GM23248 (cell line): ENCODE measurements at regions not wholly inside any gene's neighbourhood (a gene's known extent, or its start where the extent isn't known, plus 50 kb on each side); places are given as distances from the start of the nearest gene placed in this dataset.

ENCODE experiments used
- DNase-seq: peaks from one replicate; pipeline ENCODE4 v3.0.0-alpha.2; 2015
- H2AFZ ChIP-seq: fragments of 200-600 bp; sonication (generic); 2 replicates; pipeline ENCODE4 v1.6.1; 2016; ENCODE audit warnings: antibody characterized with exemption
- H3F3A ChIP-seq: fragments of 200-600 bp; sonication (generic); 2 replicates; pipeline ENCODE4 v1.6.1; 2016; ENCODE audit warnings: mild to moderate bottlenecking, antibody characterized with exemption, mixed run types; ENCODE audit not compliant: insufficient read depth
- H3K27ac ChIP-seq: fragments of 200-600 bp; sonication (generic); 2 replicates; pipeline ENCODE4 v1.5.1; 2016; ENCODE audit warnings: mild to moderate bottlenecking
- H3K27me3 ChIP-seq: fragments of 200-600 bp; sonication (generic); replicated peaks from 2 replicates; pipeline ENCODE4 v1.6.1; 2016; ENCODE audit warnings: mild to moderate bottlenecking; ENCODE audit not compliant: insufficient read depth
- H3K36me3 ChIP-seq: fragments of 200-600 bp; sonication (generic); 2 replicates; pipeline ENCODE4 v1.6.1; 2016; ENCODE audit warnings: low read depth, mild to moderate bottlenecking
- H3K4me1 ChIP-seq: fragments of 200-600 bp; sonication (generic); 2 replicates; pipeline ENCODE4 v1.6.1; 2016; ENCODE audit warnings: mild to moderate bottlenecking; ENCODE audit not compliant: insufficient read depth
- H3K4me2 ChIP-seq: fragments of 200-600 bp; sonication (generic); one replicate; pipeline ENCODE4 v1.6.1; 2016; ENCODE audit warnings: mild to moderate bottlenecking; ENCODE audit not compliant: unreplicated experiment
- H3K4me3 ChIP-seq: fragments of 200-600 bp; sonication (generic); 2 replicates; pipeline ENCODE4 v1.5.1; 2016; ENCODE audit warnings: mild to moderate bottlenecking
- H3K79me2 ChIP-seq: fragments of 200-600 bp; sonication (generic); 2 replicates; pipeline ENCODE4 v1.6.1; 2016; ENCODE audit warnings: mild to moderate bottlenecking; ENCODE audit not compliant: insufficient read depth
- H3K9ac ChIP-seq: fragments of 200-600 bp; sonication (generic); 2 replicates; pipeline ENCODE4 v1.6.1; 2016; ENCODE audit warnings: mild to moderate bottlenecking
- H3K9me2 ChIP-seq: fragments of 200-600 bp; sonication (generic); 2 replicates; pipeline ENCODE4 v1.6.1; 2016; ENCODE audit warnings: mixed run types, mild to moderate bottlenecking, moderate library complexity; ENCODE audit not compliant: insufficient read depth
- H3K9me3 ChIP-seq: fragments of 200-600 bp; sonication (generic); one replicate; pipeline ENCODE4 v1.6.1; 2017; ENCODE audit warnings: low read depth
- H4K20me1 ChIP-seq: fragments of 200-600 bp; sonication (generic); 2 replicates; pipeline ENCODE4 v1.6.0; 2016; ENCODE audit not compliant: insufficient read depth
- EZH2 ChIP-seq: fragments of 200-600 bp; sonication (generic); IDR thresholded peaks from 2 replicates; pipeline ENCODE4 v1.6.1; 2018; ENCODE audit warnings: antibody characterized with exemption, mild to moderate bottlenecking; ENCODE audit not compliant: insufficient read depth, poor library complexity, severe bottlenecking
- EZH2phosphoT487 ChIP-seq: fragments of 200-600 bp; sonication (generic); IDR thresholded peaks from 2 replicates; pipeline ENCODE4 v1.6.1; 2018; ENCODE audit warnings: antibody characterized with exemption, moderate library complexity, mild to moderate bottlenecking, low read depth; ENCODE audit not compliant: insufficient read depth
- WGBS, 2 experiments: methylation state at CpG; one replicate each; pipeline ENCODE4 v1.1.6; 2015 to 2017; ENCODE audit warnings: low lambda C conversion rate in 2 of 2, low coverage in 1 of 2; ENCODE audit errors: missing lambda C conversion rate in 2 of 2; 5-methylcytosine and 5-hydroxymethylcytosine counted together
- in situ Hi-C: fragments of 300-500 bp; cut with MboI; formaldehyde crosslinking; loops from 2 replicates; pipeline ENCODE4 v1.15.0; 2020

GRCh38 chr1:177848577-177848976 is 121.3 kb downstream of the SEC16B start:
- peak overlapping the region; percentile 65 for H3K27ac ChIP-seq
- peaks cover 24% of the 10 kb centered on the region for H3K4me1 ChIP-seq
- H3K27me3 ChIP-seq: no peaks in the 10 kb centered on the region
- H3K36me3 ChIP-seq: no peaks in the 10 kb centered on the region
- no peaks in the 10 kb centered on the region for H3K9me3 ChIP-seq
- H3K79me2 ChIP-seq: no peaks in the 10 kb centered on the region
- peak overlapping the region; percentile 29 for H3K4me2 ChIP-seq
- no peak overlapping the region for H3K4me3 ChIP-seq
- in situ Hi-C loops: no loop called here
- DNase-seq: peak; percentile 86
- TF ChIP-seq EZH2phosphoT487 (no peak), EZH2 (no peak)
- H4K20me1 ChIP-seq: no peaks in the 10 kb centered on the region
- H2AFZ ChIP-seq: no peak overlapping the region
- H3K9ac ChIP-seq: peak overlapping the region; percentile 29; the same call in 1 of the 2 replicates
- H3K9me2 ChIP-seq: no peaks in the 10 kb centered on the region
- H3F3A ChIP-seq: peaks cover 28% of the 10 kb centered on the region
- 27 to 31% methylated on average over 4 of the region's 4 CpGs for WGBS, 2 experiments

GRCh38 chr1:177847843-177848242 is 122.0 kb downstream of the SEC16B start:
- Histone ChIP-seq H3K27ac (peak overlapping the region; percentile 65), H3K36me3 (no peaks in the 10 kb centered on the region), H3K9me2 (no peaks in the 10 kb centered on the region), H3K4me3 (no peak overlapping the region), H3F3A (peaks cover 28% of the 10 kb centered on the region), H3K4me2 (peak overlapping the region; percentile 29), H2AFZ (no peak overlapping the region), H3K27me3 (no peaks in the 10 kb centered on the region), H3K4me1 (peaks cover 24% of the 10 kb centered on the region), H4K20me1 (no peaks in the 10 kb centered on the region), H3K9me3 (no peaks in the 10 kb centered on the region), H3K79me2 (no peaks in the 10 kb centered on the region), H3K9ac (no peak overlapping the region)
- whole genome bisulfite sequencing, 2 experiments: 12 to 13% methylated on average over 5 of the region's 5 CpGs
- in situ Hi-C loops: no loop called here
- peak; percentile 92 for DNase-seq
- TF ChIP-seq EZH2phosphoT487 (no peak), EZH2 (no peak)

- no peak overlapping the region for H3K4me3 ChIP-seq
- H2AFZ ChIP-seq: no peak overlapping the region
- H3K4me1 ChIP-seq: no peaks in the 10 kb centered on the region
- in situ Hi-C loops: no loop called here
- H3F3A ChIP-seq: no peaks in the 10 kb centered on the region
- no peaks in the 10 kb centered on the region for H3K79me2 ChIP-seq
- no peak overlapping the region for H3K4me2 ChIP-seq
- H3K9me3 ChIP-seq: no peaks in the 10 kb centered on the region
- no peaks in the 10 kb centered on the region for H3K36me3 ChIP-seq
- DNase-seq: no peak
- H3K27ac ChIP-seq: no peak overlapping the region
- no peak for TF ChIP-seq EZH2phosphoT487
- no peak for TF ChIP-seq EZH2
- WGBS, 2 experiments: 38 to 50% methylated on average over 8 of the region's 8 CpGs
- H3K9ac ChIP-seq: no peak overlapping the region
- H4K20me1 ChIP-seq: no peaks in the 10 kb centered on the region
- H3K27me3 ChIP-seq: no peaks in the 10 kb centered on the region; the same call in 1 of the 2 replicates
- no peaks in the 10 kb centered on the region for H3K9me2 ChIP-seq
These were observed 130.9 kb downstream of the SEC16B start for GRCh38 chr1:177838907-177839485.

- H3F3A ChIP-seq: no peaks in the 10 kb centered on the region
- no peaks in the 10 kb centered on the region for H3K9me2 ChIP-seq
- no peak overlapping the region for H3K4me2 ChIP-seq
- no peaks in the 10 kb centered on the region; the same call in 1 of the 2 replicates for H3K27me3 ChIP-seq
- H3K79me2 ChIP-seq: no peaks in the 10 kb centered on the region
- no peaks in the 10 kb centered on the region for H3K4me1 ChIP-seq
- H2AFZ ChIP-seq: no peak overlapping the region
- WGBS, 2 experiments: 15 to 20% methylated on average over 3 of the region's 3 CpGs
- H3K36me3 ChIP-seq: no peaks in the 10 kb centered on the region
- no peak overlapping the region for H3K9ac ChIP-seq
- no peak overlapping the region for H3K27ac ChIP-seq
- in situ Hi-C loops: no loop called here
- no peaks in the 10 kb centered on the region for H4K20me1 ChIP-seq
- no peak overlapping the region for H3K4me3 ChIP-seq
- no peaks in the 10 kb centered on the region for H3K9me3 ChIP-seq
- DNase-seq: no peak
- TF ChIP-seq EZH2phosphoT487 (no peak), EZH2 (no peak)
These were observed 136.2 kb downstream of the SEC16B start for GRCh38 chr1:177833631-177834030.
